Trophoblast cell (in vitro differentiated cells and primary cell): ENCODE measurements at regions not wholly inside any gene's neighbourhood (a gene's known extent, or its start where the extent isn't known, plus 50 kb on each side); places are given as distances from the start of the nearest gene placed in this dataset.
"Not testable (repeated sequence)": the region's sequence is repeated elsewhere in the genome, so short reads cannot be mapped to it uniquely, and the experiment has no call there.

Experiments
- DNase-seq, 2 donors: peaks; one replicate each; pipeline ENCODE4 v3.0.0-alpha.2; 2016
- H2AFZ ChIP-seq: 2 replicates; pipeline ENCODE4 v1.6.1; 2013; ENCODE audit warnings: low read length, moderate library complexity, mild to moderate bottlenecking; ENCODE audit not compliant: insufficient read depth, poor library complexity
- H2AK5ac ChIP-seq: 2 replicates; pipeline ENCODE4 v1.6.1; 2013; ENCODE audit warnings: mild to moderate bottlenecking, low read length
- H2BK120ac ChIP-seq: 2 replicates; pipeline ENCODE4 v1.6.1; 2013; ENCODE audit warnings: low read length, mild to moderate bottlenecking, moderate library complexity; ENCODE audit not compliant: insufficient read depth, poor library complexity
- H2BK12ac ChIP-seq: 2 replicates; pipeline ENCODE4 v1.6.1; 2013; ENCODE audit warnings: mild to moderate bottlenecking, low read length, moderate library complexity
- H2BK5ac ChIP-seq: 2 replicates; pipeline ENCODE4 v1.6.1; 2013; ENCODE audit warnings: low read length, low read depth, moderate library complexity, mild to moderate bottlenecking; ENCODE audit not compliant: poor library complexity
- H3K14ac ChIP-seq: 2 replicates; pipeline ENCODE4 v1.6.1; 2013; ENCODE audit warnings: mild to moderate bottlenecking, low read length
- H3K18ac ChIP-seq: 2 replicates; pipeline ENCODE4 v1.6.1; 2013; ENCODE audit warnings: mild to moderate bottlenecking, low read length
- H3K23ac ChIP-seq: 2 replicates; pipeline ENCODE4 v1.6.1; 2013; ENCODE audit warnings: low read length
- H3K27ac ChIP-seq: 2 replicates; pipeline ENCODE4 v1.5.1; 2013; ENCODE audit warnings: low read depth, mild to moderate bottlenecking, inconsistent platforms, low read length, moderate library complexity
- H3K27me3 ChIP-seq: 2 replicates; pipeline ENCODE4 v1.6.1; 2013; ENCODE audit warnings: inconsistent platforms, mild to moderate bottlenecking, low read length, moderate library complexity; ENCODE audit not compliant: insufficient read depth
- H3K36me3 ChIP-seq, 2 experiments: 1 replicate in 1 of 2; 2 replicates in 1 of 2; pipeline ENCODE4 v1.6.1; 2013; ENCODE audit warnings: low read length in 2 of 2, mild to moderate bottlenecking in 2 of 2, moderate library complexity in 1 of 2; ENCODE audit not compliant: insufficient read depth in 2 of 2, control insufficient read depth in 1 of 2
- H3K4ac ChIP-seq: 2 replicates; pipeline ENCODE4 v1.6.1; 2013; ENCODE audit warnings: low read depth, mild to moderate bottlenecking, low read length, moderate library complexity
- H3K4me1 ChIP-seq, 2 experiments: 1 replicate in 1 of 2; 2 replicates in 1 of 2; pipeline ENCODE4 v1.6.1; 2013; ENCODE audit warnings: low read length in 2 of 2, mild to moderate bottlenecking in 2 of 2, moderate library complexity in 1 of 2; ENCODE audit not compliant: insufficient read depth in 2 of 2, control insufficient read depth in 1 of 2
- H3K4me2 ChIP-seq: 2 replicates; pipeline ENCODE4 v1.6.1; 2013; ENCODE audit warnings: inconsistent platforms, mild to moderate bottlenecking, low read length, moderate library complexity
- H3K4me3 ChIP-seq: 2 replicates; pipeline ENCODE4 v1.5.1; 2013; ENCODE audit warnings: mild to moderate bottlenecking, low read depth, low read length, inconsistent platforms
- H3K79me1 ChIP-seq: one replicate; pipeline ENCODE4 v1.6.1; 2013; ENCODE audit warnings: low read length
- H3K79me2 ChIP-seq: 2 replicates; pipeline ENCODE4 v1.6.1; 2013; ENCODE audit warnings: low read length, mild to moderate bottlenecking; ENCODE audit not compliant: control insufficient read depth, insufficient read depth, poor library complexity
- H3K9ac ChIP-seq: 2 replicates; pipeline ENCODE4 v1.6.1; 2013; ENCODE audit warnings: mild to moderate bottlenecking, low read length
- H3K9me3 ChIP-seq: 2 replicates; pipeline ENCODE4 v1.6.1; 2013; ENCODE audit warnings: low read depth, mild to moderate bottlenecking, control low read depth, inconsistent platforms, low read length; ENCODE audit not compliant: insufficient read depth
- H4K12ac ChIP-seq: 2 replicates; pipeline ENCODE4 v1.6.1; 2013; ENCODE audit warnings: low read depth, mild to moderate bottlenecking, low read length, moderate library complexity
- H4K8ac ChIP-seq: 2 replicates; pipeline ENCODE4 v1.6.1; 2013; ENCODE audit warnings: low read depth, mild to moderate bottlenecking, low read length, moderate library complexity
- H4K91ac ChIP-seq: one replicate; pipeline ENCODE4 v1.6.1; 2013; ENCODE audit warnings: low read depth, mild to moderate bottlenecking, low read length, moderate library complexity
- WGBS: extraction: QIAGEN DNeasy Blood & Tissue Kit; methylation state at CpG from one replicate; pipeline ENCODE4 v1.1.7; 2013; ENCODE audit warnings: missing lambda C conversion rate; ENCODE audit not compliant: insufficient read length, insufficient coverage; ENCODE audit errors: extremely low coverage; 5-methylcytosine and 5-hydroxymethylcytosine counted together

GRCh38 chr2:87956613-87957012 lies 59.7 kb downstream of the RNU2-63P start:
- not testable (repeated sequence) for H3K9me3 ChIP-seq, H3K27ac ChIP-seq, H3K4me1 ChIP-seq, H3K14ac ChIP-seq, H3K36me3 ChIP-seq, H3K18ac ChIP-seq, H3K23ac ChIP-seq, H4K12ac ChIP-seq, H2BK120ac ChIP-seq, H2AFZ ChIP-seq, H3K4me2 ChIP-seq, H3K4me3 ChIP-seq, H2BK12ac ChIP-seq, DNase-seq, H3K27me3 ChIP-seq, H4K91ac ChIP-seq, H2BK5ac ChIP-seq, H4K8ac ChIP-seq, H2AK5ac ChIP-seq, H3K79me2 ChIP-seq, H3K79me1 ChIP-seq, H3K4ac ChIP-seq, H3K9ac ChIP-seq
- WGBS, result no CpG with 5 or more reads among the region's 5 CpGs

GRCh38 chr2:87949008-87949407 lies 67.3 kb downstream of the RNU2-63P start:
- not testable (repeated sequence) for H4K91ac ChIP-seq, H4K8ac ChIP-seq, H3K79me2 ChIP-seq, H3K4me1 ChIP-seq, H2BK120ac ChIP-seq, H3K4me2 ChIP-seq, H2AK5ac ChIP-seq, H3K9ac ChIP-seq, H3K79me1 ChIP-seq, H3K9me3 ChIP-seq, H2BK12ac ChIP-seq, H3K27me3 ChIP-seq, H3K23ac ChIP-seq, H4K12ac ChIP-seq, H3K18ac ChIP-seq, H3K36me3 ChIP-seq, H3K14ac ChIP-seq, H3K4me3 ChIP-seq, H2AFZ ChIP-seq, DNase-seq, H2BK5ac ChIP-seq, H3K4ac ChIP-seq, H3K27ac ChIP-seq
- no CpG with 5 or more reads among the region's 1 CpG for WGBS

GRCh38 chr2:87946644-87947370 lies 69.5 kb downstream of the RNU2-63P start:
- H2AK5ac ChIP-seq, H3K14ac ChIP-seq, H2BK120ac ChIP-seq, H2BK5ac ChIP-seq, H3K79me1 ChIP-seq, H3K4ac ChIP-seq, H4K8ac ChIP-seq, H2BK12ac ChIP-seq, H4K91ac ChIP-seq, H2AFZ ChIP-seq, H3K4me1 ChIP-seq, DNase-seq, H3K4me3 ChIP-seq, H3K23ac ChIP-seq, H3K9me3 ChIP-seq, H3K27me3 ChIP-seq, H3K36me3 ChIP-seq, H3K79me2 ChIP-seq, H3K27ac ChIP-seq, H3K4me2 ChIP-seq, H3K9ac ChIP-seq, H4K12ac ChIP-seq, H3K18ac ChIP-seq: not testable (repeated sequence)
- no CpG with 5 or more reads among the region's 3 CpGs for WGBS

GRCh38 chr2:87939299-87939698 lies 77.0 kb downstream of the RNU2-63P start:
- not testable (repeated sequence) for H3K27ac ChIP-seq, H3K23ac ChIP-seq, H3K4me1 ChIP-seq, H4K91ac ChIP-seq, H3K14ac ChIP-seq, H3K79me2 ChIP-seq, H2AK5ac ChIP-seq, H3K79me1 ChIP-seq, H3K9me3 ChIP-seq, H4K12ac ChIP-seq, H2BK120ac ChIP-seq, H3K18ac ChIP-seq, H2AFZ ChIP-seq, H3K4me2 ChIP-seq, H3K4me3 ChIP-seq, H2BK5ac ChIP-seq, H4K8ac ChIP-seq, H3K27me3 ChIP-seq, H3K36me3 ChIP-seq, H2BK12ac ChIP-seq, H3K9ac ChIP-seq, DNase-seq, H3K4ac ChIP-seq
- no CpG with 5 or more reads among the region's 2 CpGs for WGBS
